GM23338 (cell line): ENCODE measurements at regions not wholly inside any gene's neighbourhood (a gene's known extent, or its start where the extent isn't known, plus 50 kb on each side); places are given as distances from the start of the nearest gene placed in this dataset.

Experiments
- CREB1 ChIP-seq: fragments of 250-450 bp; sonication (Bioruptor Pico); IDR thresholded peaks from 2 replicates; pipeline ENCODE4 v1.5.0; 2020; ENCODE audit warnings: low read depth, mild to moderate bottlenecking, moderate library complexity
- EZH2 ChIP-seq: fragments of 200-600 bp; sonication (generic); IDR thresholded peaks from one replicate; pipeline ENCODE4 v1.8.0; 2017; ENCODE audit warnings: antibody characterized with exemption, mild to moderate bottlenecking, low read depth; ENCODE audit not compliant: unreplicated experiment
- EZH2phosphoT487 ChIP-seq: fragments of 200-600 bp; sonication (generic); IDR thresholded peaks from one replicate; pipeline ENCODE4 v1.8.1; 2018; ENCODE audit warnings: antibody characterized with exemption; ENCODE audit not compliant: unreplicated experiment
- JUNB ChIP-seq: IDR thresholded peaks from one replicate; pipeline ENCODE4 v1.6.1; 2016; ENCODE audit warnings: antibody characterized with exemption; ENCODE audit not compliant: unreplicated experiment
- NANOG ChIP-seq: IDR thresholded peaks from 2 replicates; pipeline ENCODE4 v1.6.1; 2016; ENCODE audit warnings: antibody characterized with exemption, borderline replicate concordance
- POLR2AphosphoS5 ChIP-seq: IDR thresholded peaks from 2 replicates; pipeline ENCODE4 v1.6.1; 2016; ENCODE audit warnings: antibody characterized with exemption, low read depth
- REST ChIP-seq: IDR thresholded peaks from one replicate; pipeline ENCODE4 v1.6.1; 2018; ENCODE audit warnings: antibody characterized with exemption; ENCODE audit not compliant: unreplicated experiment
- ZNF114 ChIP-seq: fragments of 250-450 bp; sonication (Bioruptor Pico); IDR thresholded peaks from 2 replicates; pipeline ENCODE4 v1.5.0; 2020; ENCODE audit warnings: mild to moderate bottlenecking, moderate library complexity
- ZNF331 ChIP-seq: fragments of 250-450 bp; sonication (Bioruptor Pico); IDR thresholded peaks from 2 replicates; pipeline ENCODE4 v1.5.0; 2020; ENCODE audit warnings: low read depth, mild to moderate bottlenecking, moderate library complexity
- TF ChIP-seq, protein P1 (sequence below), 2 experiments: fragments of 200-600 bp in 1 of 2; sonication (generic) in 1 of 2; conservative IDR thresholded peaks; 2 replicates each; pipeline versions ENCODE4 v1.5.1 to v1.6.1; 2016 to 2017; ENCODE audit warnings: antibody characterized with exemption in 2 of 2, low read depth in 2 of 2, mild to moderate bottlenecking in 2 of 2, moderate library complexity in 1 of 2
- TF ChIP-seq, protein P2 (sequence below): IDR thresholded peaks from 2 replicates; pipeline ENCODE4 v1.6.1; 2016; ENCODE audit warnings: antibody characterized with exemption
- TF ChIP-seq, protein P3 (sequence below): fragments of 250-450 bp; sonication (Bioruptor Pico); IDR thresholded peaks from 2 replicates; pipeline ENCODE4 v1.5.0; 2020; ENCODE audit warnings: mild to moderate bottlenecking, moderate library complexity

DNA sequence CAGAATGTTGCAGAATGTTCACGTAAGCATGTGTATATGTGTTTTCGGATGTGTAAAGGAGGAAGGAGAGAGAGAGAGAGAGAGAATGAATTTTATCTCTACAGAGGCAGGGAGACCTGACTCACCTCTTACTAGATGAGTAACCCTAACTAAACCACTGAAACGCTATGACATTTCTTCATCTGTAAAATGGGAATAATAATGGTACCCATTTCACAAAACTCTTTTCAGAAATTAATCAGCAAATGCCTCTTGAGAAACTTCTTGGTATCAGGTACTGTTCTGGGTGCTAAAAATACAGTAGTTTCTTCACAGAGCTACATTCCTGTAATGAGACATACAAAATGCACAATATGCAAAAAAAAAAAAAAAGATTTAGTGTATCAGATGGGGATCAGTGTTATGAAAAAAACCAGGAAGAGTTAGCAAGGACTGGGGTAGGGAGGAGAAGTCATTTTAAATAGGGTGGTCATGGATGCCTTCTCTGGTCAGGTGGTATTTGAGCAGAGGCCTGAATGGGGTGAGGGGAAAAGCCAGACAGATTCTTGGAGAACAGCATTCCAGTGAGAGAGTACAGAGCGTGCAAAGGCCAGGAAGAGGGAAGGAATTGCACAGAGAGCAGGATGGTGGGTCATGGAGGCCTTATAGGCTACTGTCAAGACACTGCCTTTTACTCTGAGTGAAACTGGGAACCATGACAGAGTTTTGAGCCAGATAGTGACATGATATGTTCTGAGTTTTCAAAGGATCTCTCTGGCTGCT is 84.9 kb upstream of the SPANXB1 start:
- TF ChIP-seq, protein P1, sequence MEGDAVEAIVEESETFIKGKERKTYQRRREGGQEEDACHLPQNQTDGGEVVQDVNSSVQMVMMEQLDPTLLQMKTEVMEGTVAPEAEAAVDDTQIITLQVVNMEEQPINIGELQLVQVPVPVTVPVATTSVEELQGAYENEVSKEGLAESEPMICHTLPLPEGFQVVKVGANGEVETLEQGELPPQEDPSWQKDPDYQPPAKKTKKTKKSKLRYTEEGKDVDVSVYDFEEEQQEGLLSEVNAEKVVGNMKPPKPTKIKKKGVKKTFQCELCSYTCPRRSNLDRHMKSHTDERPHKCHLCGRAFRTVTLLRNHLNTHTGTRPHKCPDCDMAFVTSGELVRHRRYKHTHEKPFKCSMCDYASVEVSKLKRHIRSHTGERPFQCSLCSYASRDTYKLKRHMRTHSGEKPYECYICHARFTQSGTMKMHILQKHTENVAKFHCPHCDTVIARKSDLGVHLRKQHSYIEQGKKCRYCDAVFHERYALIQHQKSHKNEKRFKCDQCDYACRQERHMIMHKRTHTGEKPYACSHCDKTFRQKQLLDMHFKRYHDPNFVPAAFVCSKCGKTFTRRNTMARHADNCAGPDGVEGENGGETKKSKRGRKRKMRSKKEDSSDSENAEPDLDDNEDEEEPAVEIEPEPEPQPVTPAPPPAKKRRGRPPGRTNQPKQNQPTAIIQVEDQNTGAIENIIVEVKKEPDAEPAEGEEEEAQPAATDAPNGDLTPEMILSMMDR (conservative IDR thresholded peaks at IDR 0.05; ENCODE audit: low read depth in 2 of 2): no peak
- TF ChIP-seq EZH2phosphoT487 (no peak), POLR2AphosphoS5 (no peak), EZH2 (no peak), CREB1 (CRISPR knock-in tag) (no peak), ZNF114 (CRISPR knock-in tag) (no peak), ZNF331 (CRISPR knock-in tag) (no peak), REST (no peak), JUNB (no peak), NANOG (no peak)
- TF ChIP-seq, protein P2, sequence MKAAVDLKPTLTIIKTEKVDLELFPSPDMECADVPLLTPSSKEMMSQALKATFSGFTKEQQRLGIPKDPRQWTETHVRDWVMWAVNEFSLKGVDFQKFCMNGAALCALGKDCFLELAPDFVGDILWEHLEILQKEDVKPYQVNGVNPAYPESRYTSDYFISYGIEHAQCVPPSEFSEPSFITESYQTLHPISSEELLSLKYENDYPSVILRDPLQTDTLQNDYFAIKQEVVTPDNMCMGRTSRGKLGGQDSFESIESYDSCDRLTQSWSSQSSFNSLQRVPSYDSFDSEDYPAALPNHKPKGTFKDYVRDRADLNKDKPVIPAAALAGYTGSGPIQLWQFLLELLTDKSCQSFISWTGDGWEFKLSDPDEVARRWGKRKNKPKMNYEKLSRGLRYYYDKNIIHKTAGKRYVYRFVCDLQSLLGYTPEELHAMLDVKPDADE: no peak
- TF ChIP-seq, protein P3, sequence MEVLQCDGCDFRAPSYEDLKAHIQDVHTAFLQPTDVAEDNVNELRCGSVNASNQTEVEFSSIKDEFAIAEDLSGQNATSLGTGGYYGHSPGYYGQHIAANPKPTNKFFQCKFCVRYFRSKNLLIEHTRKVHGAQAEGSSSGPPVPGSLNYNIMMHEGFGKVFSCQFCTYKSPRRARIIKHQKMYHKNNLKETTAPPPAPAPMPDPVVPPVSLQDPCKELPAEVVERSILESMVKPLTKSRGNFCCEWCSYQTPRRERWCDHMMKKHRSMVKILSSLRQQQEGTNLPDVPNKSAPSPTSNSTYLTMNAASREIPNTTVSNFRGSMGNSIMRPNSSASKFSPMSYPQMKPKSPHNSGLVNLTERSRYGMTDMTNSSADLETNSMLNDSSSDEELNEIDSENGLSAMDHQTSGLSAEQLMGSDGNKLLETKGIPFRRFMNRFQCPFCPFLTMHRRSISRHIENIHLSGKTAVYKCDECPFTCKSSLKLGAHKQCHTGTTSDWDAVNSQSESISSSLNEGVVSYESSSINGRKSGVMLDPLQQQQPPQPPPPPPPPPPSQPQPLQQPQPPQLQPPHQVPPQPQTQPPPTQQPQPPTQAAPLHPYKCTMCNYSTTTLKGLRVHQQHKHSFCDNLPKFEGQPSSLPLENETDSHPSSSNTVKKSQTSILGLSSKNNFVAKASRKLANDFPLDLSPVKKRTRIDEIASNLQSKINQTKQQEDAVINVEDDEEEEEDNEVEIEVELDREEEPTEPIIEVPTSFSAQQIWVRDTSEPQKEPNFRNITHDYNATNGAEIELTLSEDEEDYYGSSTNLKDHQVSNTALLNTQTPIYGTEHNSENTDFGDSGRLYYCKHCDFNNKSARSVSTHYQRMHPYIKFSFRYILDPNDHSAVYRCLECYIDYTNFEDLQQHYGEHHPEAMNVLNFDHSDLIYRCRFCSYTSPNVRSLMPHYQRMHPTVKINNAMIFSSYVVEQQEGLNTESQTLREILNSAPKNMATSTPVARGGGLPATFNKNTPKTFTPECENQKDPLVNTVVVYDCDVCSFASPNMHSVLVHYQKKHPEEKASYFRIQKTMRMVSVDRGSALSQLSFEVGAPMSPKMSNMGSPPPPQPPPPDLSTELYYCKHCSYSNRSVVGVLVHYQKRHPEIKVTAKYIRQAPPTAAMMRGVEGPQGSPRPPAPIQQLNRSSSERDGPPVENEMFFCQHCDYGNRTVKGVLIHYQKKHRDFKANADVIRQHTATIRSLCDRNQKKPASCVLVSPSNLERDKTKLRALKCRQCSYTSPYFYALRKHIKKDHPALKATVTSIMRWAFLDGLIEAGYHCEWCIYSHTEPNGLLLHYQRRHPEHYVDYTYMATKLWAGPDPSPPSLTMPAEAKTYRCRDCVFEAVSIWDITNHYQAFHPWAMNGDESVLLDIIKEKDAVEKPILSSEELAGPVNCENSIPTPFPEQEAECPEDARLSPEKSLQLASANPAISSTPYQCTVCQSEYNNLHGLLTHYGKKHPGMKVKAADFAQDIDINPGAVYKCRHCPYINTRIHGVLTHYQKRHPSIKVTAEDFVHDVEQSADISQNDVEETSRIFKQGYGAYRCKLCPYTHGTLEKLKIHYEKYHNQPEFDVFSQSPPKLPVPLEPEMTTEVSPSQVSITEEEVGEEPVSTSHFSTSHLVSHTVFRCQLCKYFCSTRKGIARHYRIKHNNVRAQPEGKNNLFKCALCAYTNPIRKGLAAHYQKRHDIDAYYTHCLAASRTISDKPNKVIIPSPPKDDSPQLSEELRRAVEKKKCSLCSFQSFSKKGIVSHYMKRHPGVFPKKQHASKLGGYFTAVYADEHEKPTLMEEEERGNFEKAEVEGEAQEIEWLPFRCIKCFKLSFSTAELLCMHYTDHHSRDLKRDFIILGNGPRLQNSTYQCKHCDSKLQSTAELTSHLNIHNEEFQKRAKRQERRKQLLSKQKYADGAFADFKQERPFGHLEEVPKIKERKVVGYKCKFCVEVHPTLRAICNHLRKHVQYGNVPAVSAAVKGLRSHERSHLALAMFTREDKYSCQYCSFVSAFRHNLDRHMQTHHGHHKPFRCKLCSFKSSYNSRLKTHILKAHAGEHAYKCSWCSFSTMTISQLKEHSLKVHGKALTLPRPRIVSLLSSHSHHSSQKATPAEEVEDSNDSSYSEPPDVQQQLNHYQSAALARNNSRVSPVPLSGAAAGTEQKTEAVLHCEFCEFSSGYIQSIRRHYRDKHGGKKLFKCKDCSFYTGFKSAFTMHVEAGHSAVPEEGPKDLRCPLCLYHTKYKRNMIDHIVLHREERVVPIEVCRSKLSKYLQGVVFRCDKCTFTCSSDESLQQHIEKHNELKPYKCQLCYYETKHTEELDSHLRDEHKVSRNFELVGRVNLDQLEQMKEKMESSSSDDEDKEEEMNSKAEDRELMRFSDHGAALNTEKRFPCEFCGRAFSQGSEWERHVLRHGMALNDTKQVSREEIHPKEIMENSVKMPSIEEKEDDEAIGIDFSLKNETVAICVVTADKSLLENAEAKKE (CRISPR knock-in tag): no peak
